ENCODE measurements at regions not wholly inside any gene's neighbourhood (a gene's known extent, or its start where the extent isn't known, plus 50 kb on each side); places are given as distances from the start of the nearest gene placed in this dataset.
A peak's percentile ranks its signal among the peaks of the same experiment; 100 is the strongest.

GRCh38 chr12:18969512-18969911, 160.0 kb upstream of the PLEKHA5 start:
- no peak for DNase-seq (ENCODE audit: low read depth, low spot score)

GRCh38 chr12:18970603-18971002, 158.9 kb upstream of the PLEKHA5 start:
- DNase-seq (ENCODE audit: low read depth, low spot score): no peak

- DNase-seq (ENCODE audit: low read depth, low spot score): no peak
These were observed 157.6 kb upstream of the PLEKHA5 start for GRCh38 chr12:18971932-18972331.

- DNase-seq (ENCODE audit: low read depth, low spot score): no peak
These were observed 153.6 kb upstream of the PLEKHA5 start for GRCh38 chr12:18975933-18976332.

GRCh38 chr12:18979401-18980126, 150.0 kb upstream of the PLEKHA5 start:
- no peak for DNase-seq (ENCODE audit: low read depth, low spot score)

- no peak for DNase-seq (ENCODE audit: low read depth, low spot score)
These were observed 147.8 kb upstream of the PLEKHA5 start for GRCh38 chr12:18981732-18982131.

- no peak for DNase-seq (ENCODE audit: low read depth, low spot score)
These were observed 147.1 kb upstream of the PLEKHA5 start for GRCh38 chr12:18982226-18982949.

- DNase-seq (ENCODE audit: low read depth, low spot score): no peak
These were observed 145.7 kb upstream of the PLEKHA5 start for GRCh38 chr12:18983854-18984253.

GRCh38 chr12:18990856-18991255, 138.7 kb upstream of the PLEKHA5 start:
- no peak for DNase-seq (ENCODE audit: low read depth, low spot score)

- DNase-seq (ENCODE audit: low read depth, low spot score): no peak
These were observed 137.2 kb upstream of the PLEKHA5 start for GRCh38 chr12:18992336-18992735.

GRCh38 chr12:18998343-18999261, 130.9 kb upstream of the PLEKHA5 start:
- no peak for DNase-seq (ENCODE audit: low read depth, low spot score)

- DNase-seq (ENCODE audit: low read depth, low spot score): no peak
These were observed 128.7 kb upstream of the PLEKHA5 start for GRCh38 chr12:19000836-19001235.

GRCh38 chr12:19002216-19002615, 127.3 kb upstream of the PLEKHA5 start:
- DNase-seq (ENCODE audit: low read depth, low spot score): no peak

- no peak for DNase-seq (ENCODE audit: low read depth, low spot score)
These were observed 126.4 kb upstream of the PLEKHA5 start for GRCh38 chr12:19003141-19003540.

- DNase-seq (ENCODE audit: low read depth, low spot score): peak; percentile 72
These were observed 125.4 kb upstream of the PLEKHA5 start for GRCh38 chr12:19003987-19004619.

- DNase-seq (ENCODE audit: low read depth, low spot score): no peak
These were observed 124.2 kb upstream of the PLEKHA5 start for GRCh38 chr12:19005257-19005801.

GRCh38 chr12:19006626-19007137, 122.9 kb upstream of the PLEKHA5 start:
- DNase-seq (ENCODE audit: low read depth, low spot score): no peak

GRCh38 chr12:19008102-19008501, 121.4 kb upstream of the PLEKHA5 start:
- DNase-seq (ENCODE audit: low read depth, low spot score): no peak

GRCh38 chr12:19010087-19010486, 119.4 kb upstream of the PLEKHA5 start:
- no peak for DNase-seq (ENCODE audit: low read depth, low spot score)

GRCh38 chr12:19010726-19011125, 118.8 kb upstream of the PLEKHA5 start:
- DNase-seq (ENCODE audit: low read depth, low spot score): no peak

GRCh38 chr12:19012965-19013364, 116.6 kb upstream of the PLEKHA5 start:
- no peak for DNase-seq (ENCODE audit: low read depth, low spot score)
